ENCODE measurements at regions not wholly inside any gene's neighbourhood (a gene's known extent, or its start where the extent isn't known, plus 50 kb on each side); places are given as distances from the start of the nearest gene placed in this dataset.

GRCh38 chr13:72412481-72412880 lies 314.9 kb downstream of the MZT1 start:
- TF ChIP-seq EZH2 (IDR thresholded peaks at IDR 0.05; ENCODE audit: borderline replicate concordance, low read depth, low read length, severe bottlenecking), result no peak
- TF ChIP-seq, protein P1, sequence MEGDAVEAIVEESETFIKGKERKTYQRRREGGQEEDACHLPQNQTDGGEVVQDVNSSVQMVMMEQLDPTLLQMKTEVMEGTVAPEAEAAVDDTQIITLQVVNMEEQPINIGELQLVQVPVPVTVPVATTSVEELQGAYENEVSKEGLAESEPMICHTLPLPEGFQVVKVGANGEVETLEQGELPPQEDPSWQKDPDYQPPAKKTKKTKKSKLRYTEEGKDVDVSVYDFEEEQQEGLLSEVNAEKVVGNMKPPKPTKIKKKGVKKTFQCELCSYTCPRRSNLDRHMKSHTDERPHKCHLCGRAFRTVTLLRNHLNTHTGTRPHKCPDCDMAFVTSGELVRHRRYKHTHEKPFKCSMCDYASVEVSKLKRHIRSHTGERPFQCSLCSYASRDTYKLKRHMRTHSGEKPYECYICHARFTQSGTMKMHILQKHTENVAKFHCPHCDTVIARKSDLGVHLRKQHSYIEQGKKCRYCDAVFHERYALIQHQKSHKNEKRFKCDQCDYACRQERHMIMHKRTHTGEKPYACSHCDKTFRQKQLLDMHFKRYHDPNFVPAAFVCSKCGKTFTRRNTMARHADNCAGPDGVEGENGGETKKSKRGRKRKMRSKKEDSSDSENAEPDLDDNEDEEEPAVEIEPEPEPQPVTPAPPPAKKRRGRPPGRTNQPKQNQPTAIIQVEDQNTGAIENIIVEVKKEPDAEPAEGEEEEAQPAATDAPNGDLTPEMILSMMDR (IDR thresholded peaks at IDR 0.05; ENCODE audit: borderline replicate concordance, extremely low read depth, low read length, poor library complexity, severe bottlenecking), result no peak
- H3K9me3 ChIP-seq (ENCODE audit: insufficient read depth, low read length, severe bottlenecking), result no peaks in the 10 kb centered on the region
- H2AFZ ChIP-seq (ENCODE audit: low read depth, low read length), result no peak overlapping the region
- H3K9ac ChIP-seq (ENCODE audit: low read depth, low read length), result no peak overlapping the region
- H3K27ac ChIP-seq (ENCODE audit: low read length), result no peak overlapping the region
- no peaks in the 10 kb centered on the region for H3K36me3 ChIP-seq (ENCODE audit: insufficient read depth, low read length)
- ATAC-seq (ENCODE audit: insufficient read depth, low read depth) (no peak), DNase-seq (no peak)
- no peaks in the 10 kb centered on the region for H3K4me1 ChIP-seq (ENCODE audit: insufficient read depth, low read length)
- no peaks in the 10 kb centered on the region for H3K79me2 ChIP-seq (ENCODE audit: insufficient read depth, low read length)
- no peaks in the 10 kb centered on the region for H3K27me3 ChIP-seq (ENCODE audit: insufficient read depth, low read length, poor library complexity)
- no peak overlapping the region for H3K4me3 ChIP-seq (ENCODE audit: low read depth in 1 of 2, low read length in 2 of 2)
- no peaks in the 10 kb centered on the region for H4K20me1 ChIP-seq (ENCODE audit: insufficient read depth, low read length)
- no peak overlapping the region for H3K4me2 ChIP-seq (ENCODE audit: insufficient read depth, low read length)

GRCh38 chr13:72405441-72405840 lies 322.0 kb downstream of the MZT1 start:
- no peak for ATAC-seq (ENCODE audit: insufficient read depth, low read depth)

GRCh38 chr13:72403396-72404010 lies 323.9 kb downstream of the MZT1 start:
- H3K4me3 ChIP-seq (ENCODE audit: low read depth in 1 of 2, low read length in 2 of 2), result no peak overlapping the region
- no peaks in the 10 kb centered on the region for H3K9me3 ChIP-seq (ENCODE audit: insufficient read depth, low read length, severe bottlenecking)
- no peak overlapping the region for H3K4me2 ChIP-seq (ENCODE audit: insufficient read depth, low read length)
- TF ChIP-seq, protein P1 (IDR thresholded peaks at IDR 0.05; ENCODE audit: borderline replicate concordance, extremely low read depth, low read length, poor library complexity, severe bottlenecking), result no peak
- TF ChIP-seq EZH2 (IDR thresholded peaks at IDR 0.05; ENCODE audit: borderline replicate concordance, low read depth, low read length, severe bottlenecking), result no peak
- no peaks in the 10 kb centered on the region for H4K20me1 ChIP-seq (ENCODE audit: insufficient read depth, low read length)
- no peak overlapping the region for H2AFZ ChIP-seq (ENCODE audit: low read depth, low read length)
- ATAC-seq (ENCODE audit: insufficient read depth, low read depth) (no peak), DNase-seq (no peak)
- H3K4me1 ChIP-seq (ENCODE audit: insufficient read depth, low read length), result no peaks in the 10 kb centered on the region
- no peak overlapping the region for H3K9ac ChIP-seq (ENCODE audit: low read depth, low read length)
- H3K79me2 ChIP-seq (ENCODE audit: insufficient read depth, low read length), result no peaks in the 10 kb centered on the region
- H3K27me3 ChIP-seq (ENCODE audit: insufficient read depth, low read length, poor library complexity), result peaks cover 2% of the 10 kb centered on the region
- no peaks in the 10 kb centered on the region for H3K36me3 ChIP-seq (ENCODE audit: insufficient read depth, low read length)
- no peak overlapping the region for H3K27ac ChIP-seq (ENCODE audit: low read length)

More at GRCh38 chr13:72405441-72405840, 322.0 kb downstream of the MZT1 start:
- no peaks in the 10 kb centered on the region for H3K36me3 ChIP-seq (ENCODE audit: insufficient read depth, low read length)
- no peak overlapping the region for H2AFZ ChIP-seq (ENCODE audit: low read depth, low read length)
- H3K79me2 ChIP-seq (ENCODE audit: insufficient read depth, low read length), result no peaks in the 10 kb centered on the region
- no peaks in the 10 kb centered on the region for H3K9me3 ChIP-seq (ENCODE audit: insufficient read depth, low read length, severe bottlenecking)
- no peak overlapping the region for H3K27ac ChIP-seq (ENCODE audit: low read length)
- peaks cover 2% of the 10 kb centered on the region for H3K27me3 ChIP-seq (ENCODE audit: insufficient read depth, low read length, poor library complexity)
- no peak overlapping the region for H3K9ac ChIP-seq (ENCODE audit: low read depth, low read length)
- no peaks in the 10 kb centered on the region for H3K4me1 ChIP-seq (ENCODE audit: insufficient read depth, low read length)
- no peak overlapping the region for H3K4me2 ChIP-seq (ENCODE audit: insufficient read depth, low read length)
- H4K20me1 ChIP-seq (ENCODE audit: insufficient read depth, low read length), result no peaks in the 10 kb centered on the region
- DNase-seq, result no peak
- TF ChIP-seq EZH2 (IDR thresholded peaks at IDR 0.05; ENCODE audit: borderline replicate concordance, low read depth, low read length, severe bottlenecking), result no peak
- TF ChIP-seq, protein P1 (IDR thresholded peaks at IDR 0.05; ENCODE audit: borderline replicate concordance, extremely low read depth, low read length, poor library complexity, severe bottlenecking), result no peak
- H3K4me3 ChIP-seq (ENCODE audit: low read depth in 1 of 2, low read length in 2 of 2), result no peak overlapping the region

Measured in DND-41 (cell line).